ENCODE measurements at regions not wholly inside any gene's neighbourhood (a gene's known extent, or its start where the extent isn't known, plus 50 kb on each side); places are given as distances from the start of the nearest gene placed in this dataset.

- TF ChIP-seq FOXP1 (CRISPR knock-in tag; IDR thresholded peaks at IDR 0.05; ENCODE audit: borderline replicate concordance) (no peak), FOXJ3 (CRISPR knock-in tag; IDR thresholded peaks at IDR 0.05; ENCODE audit: borderline replicate concordance) (no peak), CTCF (IDR thresholded peaks at IDR 0.05) (no peak), ZNF263 (CRISPR knock-in tag; IDR thresholded peaks at IDR 0.05; ENCODE audit: low read depth) (no peak), ZMAT4 (CRISPR knock-in tag; IDR thresholded peaks at IDR 0.05) (no peak), ARID4B (CRISPR knock-in tag; IDR thresholded peaks at IDR 0.05; ENCODE audit: borderline replicate concordance) (no peak), ATF6 (CRISPR knock-in tag; IDR thresholded peaks at IDR 0.05) (no peak), CDX4 (CRISPR knock-in tag; IDR thresholded peaks at IDR 0.05; ENCODE audit: borderline replicate concordance) (no peak), JUN (CRISPR knock-in tag; IDR thresholded peaks at IDR 0.05) (no peak), GABPB1 (CRISPR knock-in tag; IDR thresholded peaks at IDR 0.05) (no peak), ATF2 (CRISPR knock-in tag; IDR thresholded peaks at IDR 0.05; ENCODE audit: borderline replicate concordance, low read depth) (no peak), MYBL2 (CRISPR knock-in tag; IDR thresholded peaks at IDR 0.05) (no peak), KAT7 (CRISPR knock-in tag; IDR thresholded peaks at IDR 0.05; ENCODE audit: borderline replicate concordance) (no peak), NFE2L1 (CRISPR knock-in tag; IDR thresholded peaks at IDR 0.05) (no peak)
Observed at GRCh38 chr17:36817483-36818048, 119.7 kb upstream of the LHX1 start.

Measured in WTC11 (cell line).